GM23338 (cell line): ENCODE measurements at regions not wholly inside any gene's neighbourhood (a gene's known extent, or its start where the extent isn't known, plus 50 kb on each side); places are given as distances from the start of the nearest gene placed in this dataset.

ENCODE experiments used
- ATAC-seq: fragments of 200-7000 bp; cut with Tn5 transposase; 3 replicates; pipeline ENCODE4 v1.9.1; 2020
- DNase-seq: peaks from one replicate; pipeline ENCODE4 v3.0.0-alpha.2; 2015; ENCODE audit warnings: low spot score
- H2AFZ ChIP-seq: fragments of 200-600 bp; sonication (generic); 2 replicates; pipeline ENCODE4 v1.8.0; 2016; ENCODE audit warnings: antibody characterized with exemption, mild to moderate bottlenecking, moderate library complexity
- H3F3A ChIP-seq: fragments of 200-600 bp; sonication (generic); replicated peaks from 2 replicates; pipeline ENCODE4 v1.8.0; 2017; ENCODE audit warnings: antibody characterized with exemption, mixed run types, low read depth
- H3K27ac ChIP-seq: fragments of 200-600 bp; sonication (generic); 2 replicates; pipeline ENCODE4 v1.6.1; 2016; ENCODE audit warnings: low read depth
- H3K27me3 ChIP-seq: fragments of 200-600 bp; sonication (generic); 2 replicates; pipeline ENCODE4 v1.8.0; 2016; ENCODE audit warnings: mild to moderate bottlenecking, mixed run types, moderate library complexity; ENCODE audit not compliant: insufficient read depth
- H3K36me3 ChIP-seq: fragments of 200-600 bp; sonication (generic); 2 replicates; pipeline ENCODE4 v1.8.0; 2016; ENCODE audit warnings: mild to moderate bottlenecking; ENCODE audit not compliant: insufficient read depth
- H3K4me1 ChIP-seq: fragments of 200-600 bp; sonication (generic); 2 replicates; pipeline ENCODE4 v1.8.0; 2016; ENCODE audit warnings: mild to moderate bottlenecking, moderate library complexity; ENCODE audit not compliant: insufficient read depth
- H3K4me2 ChIP-seq: fragments of 200-600 bp; sonication (generic); 2 replicates; pipeline ENCODE4 v1.7.1; 2017; ENCODE audit warnings: mixed run types
- H3K4me3 ChIP-seq: fragments of 200-600 bp; sonication (generic); 2 replicates; pipeline ENCODE4 v1.6.1; 2016; ENCODE audit warnings: mixed run types
- H3K79me2 ChIP-seq: fragments of 200-600 bp; sonication (generic); replicated peaks from 2 replicates; pipeline ENCODE4 v1.8.0; 2017; ENCODE audit warnings: mild to moderate bottlenecking; ENCODE audit not compliant: insufficient read depth
- H3K9me2 ChIP-seq: fragments of 200-600 bp; sonication (generic); 2 replicates; pipeline ENCODE4 v1.8.0; 2017; ENCODE audit not compliant: insufficient read depth
- H4K20me1 ChIP-seq: fragments of 200-600 bp; sonication (generic); replicated peaks from 2 replicates; pipeline ENCODE4 v1.8.0; 2017; ENCODE audit warnings: mild to moderate bottlenecking; ENCODE audit not compliant: insufficient read depth
- H3K27ac Mint-ChIP-seq: 2 replicates; pipeline ENCODE4 v1.8.0; 2020; ENCODE audit warnings: inconsistent platforms, mild to moderate bottlenecking, moderate library complexity, mixed read lengths
- H3K27me3 Mint-ChIP-seq: 3 replicates; pipeline ENCODE4 v1.8.0; 2022; ENCODE audit warnings: low read depth, mild to moderate bottlenecking, moderate library complexity, mixed read lengths, inconsistent platforms; ENCODE audit not compliant: insufficient read depth, poor library complexity
- H3K36me3 Mint-ChIP-seq: 3 replicates; pipeline ENCODE4 v1.8.0; 2021; ENCODE audit warnings: low read depth, mild to moderate bottlenecking, inconsistent platforms, moderate library complexity, mixed read lengths
- H3K4me1 Mint-ChIP-seq: 3 replicates; pipeline ENCODE4 v1.8.0; 2020; ENCODE audit warnings: mild to moderate bottlenecking, inconsistent platforms, mixed read lengths
- H3K4me3 Mint-ChIP-seq: 3 replicates; pipeline ENCODE4 v1.8.0; 2021; ENCODE audit warnings: moderate library complexity, mild to moderate bottlenecking, inconsistent platforms, mixed read lengths
- H3K9me3 Mint-ChIP-seq: 3 replicates; pipeline ENCODE4 v1.8.0; 2020; ENCODE audit warnings: moderate library complexity, mild to moderate bottlenecking, inconsistent platforms, mixed read lengths
- CREB1 ChIP-seq: fragments of 250-450 bp; sonication (Bioruptor Pico); IDR thresholded peaks from 2 replicates; pipeline ENCODE4 v1.5.0; 2020; ENCODE audit warnings: low read depth, mild to moderate bottlenecking, moderate library complexity
- CTCF ChIP-seq, 2 experiments: fragments of 200-600 bp in 1 of 2; sonication (generic) in 1 of 2; conservative IDR thresholded peaks; 2 replicates each; pipeline versions ENCODE4 v1.5.1 to v1.6.1; 2016 to 2017; ENCODE audit warnings: antibody characterized with exemption in 2 of 2, low read depth in 2 of 2, mild to moderate bottlenecking in 2 of 2, moderate library complexity in 1 of 2
- EZH2 ChIP-seq: fragments of 200-600 bp; sonication (generic); IDR thresholded peaks from one replicate; pipeline ENCODE4 v1.8.0; 2017; ENCODE audit warnings: antibody characterized with exemption, mild to moderate bottlenecking, low read depth; ENCODE audit not compliant: unreplicated experiment
- JUNB ChIP-seq: IDR thresholded peaks from one replicate; pipeline ENCODE4 v1.6.1; 2016; ENCODE audit warnings: antibody characterized with exemption; ENCODE audit not compliant: unreplicated experiment
- POLR2AphosphoS5 ChIP-seq: IDR thresholded peaks from 2 replicates; pipeline ENCODE4 v1.6.1; 2016; ENCODE audit warnings: antibody characterized with exemption, low read depth
- STAT1 ChIP-seq: IDR thresholded peaks from one replicate; pipeline ENCODE4 v1.6.1; 2016; ENCODE audit warnings: antibody characterized with exemption; ENCODE audit not compliant: unreplicated experiment
- TF ChIP-seq, protein P1 (sequence below): fragments of 250-450 bp; sonication (Bioruptor Pico); IDR thresholded peaks from 2 replicates; pipeline ENCODE4 v1.5.0; 2020; ENCODE audit warnings: mild to moderate bottlenecking, moderate library complexity
- TF ChIP-seq, protein P2 (sequence below): IDR thresholded peaks from one replicate; pipeline ENCODE4 v1.6.1; 2018; ENCODE audit warnings: antibody characterized with exemption; ENCODE audit not compliant: unreplicated experiment

- TF ChIP-seq, protein P1, sequence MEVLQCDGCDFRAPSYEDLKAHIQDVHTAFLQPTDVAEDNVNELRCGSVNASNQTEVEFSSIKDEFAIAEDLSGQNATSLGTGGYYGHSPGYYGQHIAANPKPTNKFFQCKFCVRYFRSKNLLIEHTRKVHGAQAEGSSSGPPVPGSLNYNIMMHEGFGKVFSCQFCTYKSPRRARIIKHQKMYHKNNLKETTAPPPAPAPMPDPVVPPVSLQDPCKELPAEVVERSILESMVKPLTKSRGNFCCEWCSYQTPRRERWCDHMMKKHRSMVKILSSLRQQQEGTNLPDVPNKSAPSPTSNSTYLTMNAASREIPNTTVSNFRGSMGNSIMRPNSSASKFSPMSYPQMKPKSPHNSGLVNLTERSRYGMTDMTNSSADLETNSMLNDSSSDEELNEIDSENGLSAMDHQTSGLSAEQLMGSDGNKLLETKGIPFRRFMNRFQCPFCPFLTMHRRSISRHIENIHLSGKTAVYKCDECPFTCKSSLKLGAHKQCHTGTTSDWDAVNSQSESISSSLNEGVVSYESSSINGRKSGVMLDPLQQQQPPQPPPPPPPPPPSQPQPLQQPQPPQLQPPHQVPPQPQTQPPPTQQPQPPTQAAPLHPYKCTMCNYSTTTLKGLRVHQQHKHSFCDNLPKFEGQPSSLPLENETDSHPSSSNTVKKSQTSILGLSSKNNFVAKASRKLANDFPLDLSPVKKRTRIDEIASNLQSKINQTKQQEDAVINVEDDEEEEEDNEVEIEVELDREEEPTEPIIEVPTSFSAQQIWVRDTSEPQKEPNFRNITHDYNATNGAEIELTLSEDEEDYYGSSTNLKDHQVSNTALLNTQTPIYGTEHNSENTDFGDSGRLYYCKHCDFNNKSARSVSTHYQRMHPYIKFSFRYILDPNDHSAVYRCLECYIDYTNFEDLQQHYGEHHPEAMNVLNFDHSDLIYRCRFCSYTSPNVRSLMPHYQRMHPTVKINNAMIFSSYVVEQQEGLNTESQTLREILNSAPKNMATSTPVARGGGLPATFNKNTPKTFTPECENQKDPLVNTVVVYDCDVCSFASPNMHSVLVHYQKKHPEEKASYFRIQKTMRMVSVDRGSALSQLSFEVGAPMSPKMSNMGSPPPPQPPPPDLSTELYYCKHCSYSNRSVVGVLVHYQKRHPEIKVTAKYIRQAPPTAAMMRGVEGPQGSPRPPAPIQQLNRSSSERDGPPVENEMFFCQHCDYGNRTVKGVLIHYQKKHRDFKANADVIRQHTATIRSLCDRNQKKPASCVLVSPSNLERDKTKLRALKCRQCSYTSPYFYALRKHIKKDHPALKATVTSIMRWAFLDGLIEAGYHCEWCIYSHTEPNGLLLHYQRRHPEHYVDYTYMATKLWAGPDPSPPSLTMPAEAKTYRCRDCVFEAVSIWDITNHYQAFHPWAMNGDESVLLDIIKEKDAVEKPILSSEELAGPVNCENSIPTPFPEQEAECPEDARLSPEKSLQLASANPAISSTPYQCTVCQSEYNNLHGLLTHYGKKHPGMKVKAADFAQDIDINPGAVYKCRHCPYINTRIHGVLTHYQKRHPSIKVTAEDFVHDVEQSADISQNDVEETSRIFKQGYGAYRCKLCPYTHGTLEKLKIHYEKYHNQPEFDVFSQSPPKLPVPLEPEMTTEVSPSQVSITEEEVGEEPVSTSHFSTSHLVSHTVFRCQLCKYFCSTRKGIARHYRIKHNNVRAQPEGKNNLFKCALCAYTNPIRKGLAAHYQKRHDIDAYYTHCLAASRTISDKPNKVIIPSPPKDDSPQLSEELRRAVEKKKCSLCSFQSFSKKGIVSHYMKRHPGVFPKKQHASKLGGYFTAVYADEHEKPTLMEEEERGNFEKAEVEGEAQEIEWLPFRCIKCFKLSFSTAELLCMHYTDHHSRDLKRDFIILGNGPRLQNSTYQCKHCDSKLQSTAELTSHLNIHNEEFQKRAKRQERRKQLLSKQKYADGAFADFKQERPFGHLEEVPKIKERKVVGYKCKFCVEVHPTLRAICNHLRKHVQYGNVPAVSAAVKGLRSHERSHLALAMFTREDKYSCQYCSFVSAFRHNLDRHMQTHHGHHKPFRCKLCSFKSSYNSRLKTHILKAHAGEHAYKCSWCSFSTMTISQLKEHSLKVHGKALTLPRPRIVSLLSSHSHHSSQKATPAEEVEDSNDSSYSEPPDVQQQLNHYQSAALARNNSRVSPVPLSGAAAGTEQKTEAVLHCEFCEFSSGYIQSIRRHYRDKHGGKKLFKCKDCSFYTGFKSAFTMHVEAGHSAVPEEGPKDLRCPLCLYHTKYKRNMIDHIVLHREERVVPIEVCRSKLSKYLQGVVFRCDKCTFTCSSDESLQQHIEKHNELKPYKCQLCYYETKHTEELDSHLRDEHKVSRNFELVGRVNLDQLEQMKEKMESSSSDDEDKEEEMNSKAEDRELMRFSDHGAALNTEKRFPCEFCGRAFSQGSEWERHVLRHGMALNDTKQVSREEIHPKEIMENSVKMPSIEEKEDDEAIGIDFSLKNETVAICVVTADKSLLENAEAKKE (CRISPR knock-in tag): no peak
- TF ChIP-seq STAT1 (no peak), POLR2AphosphoS5 (no peak), EZH2 (no peak)
Measured at GRCh38 chr18:64270608-64271007, 121.7 kb upstream of the LINC00305 start (continued).

- H3K9me2 ChIP-seq: no peaks in the 10 kb centered on the region
- peaks cover 28% of the 10 kb centered on the region for H3K4me1 ChIP-seq
- H3K4me2 ChIP-seq: no peak overlapping the region
- ATAC-seq (no peak), DNase-seq (no peak)
- Mint-ChIP-seq H3K27me3 (peaks cover 3% of the 10 kb centered on the region), H3K9me3 (peaks cover 8% of the 10 kb centered on the region; the same call in 1 of the 3 replicates), H3K27ac (no peak overlapping the region), H3K36me3 (peaks cover 7% of the 10 kb centered on the region; the same call in 2 of the 3 replicates), H3K4me1 (peaks cover 53% of the 10 kb centered on the region), H3K4me3 (no peak overlapping the region)
- H3K36me3 ChIP-seq: no peaks in the 10 kb centered on the region
- no peaks in the 10 kb centered on the region for H4K20me1 ChIP-seq
- H3K27ac ChIP-seq: no peak overlapping the region
- H3K79me2 ChIP-seq: no peaks in the 10 kb centered on the region
- no peaks in the 10 kb centered on the region for H3K27me3 ChIP-seq
- peaks cover 2% of the 10 kb centered on the region; the same call in 1 of the 2 replicates for H3F3A ChIP-seq
- no peak overlapping the region for H2AFZ ChIP-seq
- H3K4me3 ChIP-seq: no peak overlapping the region
- TF ChIP-seq EZH2 (no peak), JUNB (no peak), CREB1 (CRISPR knock-in tag) (no peak), POLR2AphosphoS5 (no peak), CTCF (conservative IDR thresholded peaks at IDR 0.05; ENCODE audit: low read depth in 2 of 2) (no peak)
- TF ChIP-seq, protein P2, sequence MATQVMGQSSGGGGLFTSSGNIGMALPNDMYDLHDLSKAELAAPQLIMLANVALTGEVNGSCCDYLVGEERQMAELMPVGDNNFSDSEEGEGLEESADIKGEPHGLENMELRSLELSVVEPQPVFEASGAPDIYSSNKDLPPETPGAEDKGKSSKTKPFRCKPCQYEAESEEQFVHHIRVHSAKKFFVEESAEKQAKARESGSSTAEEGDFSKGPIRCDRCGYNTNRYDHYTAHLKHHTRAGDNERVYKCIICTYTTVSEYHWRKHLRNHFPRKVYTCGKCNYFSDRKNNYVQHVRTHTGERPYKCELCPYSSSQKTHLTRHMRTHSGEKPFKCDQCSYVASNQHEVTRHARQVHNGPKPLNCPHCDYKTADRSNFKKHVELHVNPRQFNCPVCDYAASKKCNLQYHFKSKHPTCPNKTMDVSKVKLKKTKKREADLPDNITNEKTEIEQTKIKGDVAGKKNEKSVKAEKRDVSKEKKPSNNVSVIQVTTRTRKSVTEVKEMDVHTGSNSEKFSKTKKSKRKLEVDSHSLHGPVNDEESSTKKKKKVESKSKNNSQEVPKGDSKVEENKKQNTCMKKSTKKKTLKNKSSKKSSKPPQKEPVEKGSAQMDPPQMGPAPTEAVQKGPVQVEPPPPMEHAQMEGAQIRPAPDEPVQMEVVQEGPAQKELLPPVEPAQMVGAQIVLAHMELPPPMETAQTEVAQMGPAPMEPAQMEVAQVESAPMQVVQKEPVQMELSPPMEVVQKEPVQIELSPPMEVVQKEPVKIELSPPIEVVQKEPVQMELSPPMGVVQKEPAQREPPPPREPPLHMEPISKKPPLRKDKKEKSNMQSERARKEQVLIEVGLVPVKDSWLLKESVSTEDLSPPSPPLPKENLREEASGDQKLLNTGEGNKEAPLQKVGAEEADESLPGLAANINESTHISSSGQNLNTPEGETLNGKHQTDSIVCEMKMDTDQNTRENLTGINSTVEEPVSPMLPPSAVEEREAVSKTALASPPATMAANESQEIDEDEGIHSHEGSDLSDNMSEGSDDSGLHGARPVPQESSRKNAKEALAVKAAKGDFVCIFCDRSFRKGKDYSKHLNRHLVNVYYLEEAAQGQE: no peak
Measured at GRCh38 chr18:64270121-64270520, 121.2 kb upstream of the LINC00305 start.
